IPS-15b (cell line): ENCODE measurements at regions not wholly inside any gene's neighbourhood (a gene's known extent, or its start where the extent isn't known, plus 50 kb on each side); places are given as distances from the start of the nearest gene placed in this dataset.
A peak's percentile ranks its signal among the peaks of the same experiment; 100 is the strongest.

Source experiments
- H3K27me3 ChIP-seq: one replicate; pipeline ENCODE4 v1.6.1; 2013; ENCODE audit warnings: low read length; ENCODE audit not compliant: control insufficient read depth, insufficient read depth
- H3K36me3 ChIP-seq: one replicate; pipeline ENCODE4 v1.6.1; 2013; ENCODE audit warnings: low read length; ENCODE audit not compliant: control insufficient read depth, insufficient read depth
- H3K4me1 ChIP-seq: one replicate; pipeline ENCODE4 v1.6.1; 2013; ENCODE audit warnings: mild to moderate bottlenecking, low read length; ENCODE audit not compliant: control insufficient read depth, insufficient read depth
- H3K4me3 ChIP-seq: one replicate; pipeline ENCODE4 v1.5.1; 2013; ENCODE audit warnings: low read depth, low read length
- H3K9ac ChIP-seq: one replicate; pipeline ENCODE4 v1.6.1; 2013; ENCODE audit warnings: low read depth, mild to moderate bottlenecking, low read length
- H3K9me3 ChIP-seq: one replicate; pipeline ENCODE4 v1.6.1; 2013; ENCODE audit warnings: mild to moderate bottlenecking, low read length; ENCODE audit not compliant: control insufficient read depth, insufficient read depth

GRCh38 chr5:51846015-51846414 lies 462.8 kb downstream of the ISL1 start:
- H3K36me3 ChIP-seq: no peaks in the 10 kb centered on the region
- no peak overlapping the region for H3K9ac ChIP-seq
- H3K4me3 ChIP-seq: no peak overlapping the region
- H3K9me3 ChIP-seq: no peaks in the 10 kb centered on the region
- no peaks in the 10 kb centered on the region for H3K27me3 ChIP-seq
- no peaks in the 10 kb centered on the region for H3K4me1 ChIP-seq

- Histone ChIP-seq H3K4me3 (no peak overlapping the region), H3K9me3 (no peaks in the 10 kb centered on the region), H3K9ac (no peak overlapping the region), H3K36me3 (no peaks in the 10 kb centered on the region), H3K27me3 (no peaks in the 10 kb centered on the region), H3K4me1 (no peaks in the 10 kb centered on the region)
These were observed 476.4 kb downstream of the ISL1 start for GRCh38 chr5:51859624-51860023.

GRCh38 chr5:51860532-51861018 lies 477.3 kb downstream of the ISL1 start:
- H3K9ac ChIP-seq: no peak overlapping the region
- no peaks in the 10 kb centered on the region for H3K36me3 ChIP-seq
- no peaks in the 10 kb centered on the region for H3K9me3 ChIP-seq
- no peak overlapping the region for H3K4me3 ChIP-seq
- no peaks in the 10 kb centered on the region for H3K27me3 ChIP-seq
- H3K4me1 ChIP-seq: peaks cover 2% of the 10 kb centered on the region

- no peak overlapping the region for H3K9ac ChIP-seq
- H3K27me3 ChIP-seq: no peaks in the 10 kb centered on the region
- H3K4me1 ChIP-seq: no peaks in the 10 kb centered on the region
- H3K4me3 ChIP-seq: no peak overlapping the region
- H3K9me3 ChIP-seq: peaks cover 2% of the 10 kb centered on the region
- no peaks in the 10 kb centered on the region for H3K36me3 ChIP-seq
These were observed 488.9 kb downstream of the ISL1 start for GRCh38 chr5:51872144-51872543.

- peak overlapping the region; percentile 6 for H3K4me3 ChIP-seq
- H3K27me3 ChIP-seq: no peaks in the 10 kb centered on the region
- H3K36me3 ChIP-seq: no peaks in the 10 kb centered on the region
- H3K9ac ChIP-seq: no peak overlapping the region
- H3K4me1 ChIP-seq: peaks cover 20% of the 10 kb centered on the region
- no peaks in the 10 kb centered on the region for H3K9me3 ChIP-seq
These were observed 498.7 kb downstream of the ISL1 start for GRCh38 chr5:51881901-51882300.

GRCh38 chr5:51882647-51883046 lies 499.4 kb downstream of the ISL1 start:
- H3K9me3 ChIP-seq: no peaks in the 10 kb centered on the region
- no peaks in the 10 kb centered on the region for H3K36me3 ChIP-seq
- no peaks in the 10 kb centered on the region for H3K27me3 ChIP-seq
- no peak overlapping the region for H3K9ac ChIP-seq
- H3K4me1 ChIP-seq: peaks cover 20% of the 10 kb centered on the region
- peak overlapping the region; percentile 6 for H3K4me3 ChIP-seq

GRCh38 chr5:51889703-51890102 lies 506.5 kb downstream of the ISL1 start:
- Histone ChIP-seq H3K36me3 (no peaks in the 10 kb centered on the region), H3K9me3 (no peaks in the 10 kb centered on the region), H3K4me1 (no peaks in the 10 kb centered on the region), H3K27me3 (no peaks in the 10 kb centered on the region), H3K4me3 (no peak overlapping the region), H3K9ac (no peak overlapping the region)

- Histone ChIP-seq H3K27me3 (no peaks in the 10 kb centered on the region), H3K4me3 (no peak overlapping the region), H3K9me3 (no peaks in the 10 kb centered on the region), H3K36me3 (no peaks in the 10 kb centered on the region), H3K4me1 (no peaks in the 10 kb centered on the region), H3K9ac (no peak overlapping the region)
These were observed 507.3 kb downstream of the ISL1 start for GRCh38 chr5:51890435-51891116.

- Histone ChIP-seq H3K4me3 (no peak overlapping the region), H3K4me1 (no peaks in the 10 kb centered on the region), H3K9me3 (no peaks in the 10 kb centered on the region), H3K36me3 (no peaks in the 10 kb centered on the region), H3K27me3 (no peaks in the 10 kb centered on the region), H3K9ac (no peak overlapping the region)
These were observed 509.4 kb downstream of the ISL1 start for GRCh38 chr5:51892680-51893079.

GRCh38 chr5:51895834-51896233 lies 512.6 kb downstream of the ISL1 start:
- H3K9ac ChIP-seq: no peak overlapping the region
- H3K36me3 ChIP-seq: no peaks in the 10 kb centered on the region
- H3K4me1 ChIP-seq: no peaks in the 10 kb centered on the region
- no peak overlapping the region for H3K4me3 ChIP-seq
- no peaks in the 10 kb centered on the region for H3K27me3 ChIP-seq
- H3K9me3 ChIP-seq: no peaks in the 10 kb centered on the region

GRCh38 chr5:51902512-51902911 lies 519.3 kb downstream of the ISL1 start:
- Histone ChIP-seq H3K4me1 (no peaks in the 10 kb centered on the region), H3K27me3 (no peaks in the 10 kb centered on the region), H3K36me3 (no peaks in the 10 kb centered on the region), H3K9me3 (no peaks in the 10 kb centered on the region), H3K4me3 (no peak overlapping the region), H3K9ac (no peak overlapping the region)

- no peaks in the 10 kb centered on the region for H3K9me3 ChIP-seq
- no peaks in the 10 kb centered on the region for H3K4me1 ChIP-seq
- no peaks in the 10 kb centered on the region for H3K27me3 ChIP-seq
- no peak overlapping the region for H3K4me3 ChIP-seq
- no peaks in the 10 kb centered on the region for H3K36me3 ChIP-seq
- no peak overlapping the region for H3K9ac ChIP-seq
These were observed 525.0 kb downstream of the ISL1 start for GRCh38 chr5:51908215-51908614.
